Fibroblast of the conjunctiva (primary cell): ENCODE measurements at regions not wholly inside any gene's neighbourhood (a gene's known extent, or its start where the extent isn't known, plus 50 kb on each side); places are given as distances from the start of the nearest gene placed in this dataset.

Experiments
- DNase-seq: peaks from one replicate; pipeline ENCODE4 v3.0.0-alpha.2; 2010; ENCODE audit warnings: low read depth

GRCh38 chr12:94750864-94751263, 100.5 kb upstream of the TMCC3 start:
- DNase-seq: no peak

- no peak for DNase-seq
These were observed 99.5 kb upstream of the TMCC3 start for GRCh38 chr12:94749890-94750289.

DNA sequence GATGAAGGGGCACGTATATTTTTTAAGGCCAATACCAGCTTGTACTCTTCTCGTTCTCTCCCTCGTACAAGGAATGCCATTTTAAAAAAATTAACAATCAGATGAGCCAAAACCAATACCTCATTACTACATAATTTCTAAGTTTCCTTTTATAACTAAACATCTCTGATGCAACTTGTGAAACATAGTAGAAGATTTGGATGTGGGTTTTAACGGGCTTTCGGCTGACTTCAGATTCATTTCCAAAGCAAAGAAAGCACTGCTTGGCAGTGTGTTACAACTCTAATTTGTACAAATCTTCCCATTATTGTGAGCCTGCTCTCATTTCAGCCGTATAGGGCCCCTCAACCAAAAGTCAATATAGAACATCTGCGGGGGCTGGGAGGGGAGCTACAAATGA, 99.1 kb upstream of the TMCC3 start:
- DNase-seq: no peak

GRCh38 chr12:94748726-94749421, 98.5 kb upstream of the TMCC3 start:
- DNase-seq: no peak

DNA sequence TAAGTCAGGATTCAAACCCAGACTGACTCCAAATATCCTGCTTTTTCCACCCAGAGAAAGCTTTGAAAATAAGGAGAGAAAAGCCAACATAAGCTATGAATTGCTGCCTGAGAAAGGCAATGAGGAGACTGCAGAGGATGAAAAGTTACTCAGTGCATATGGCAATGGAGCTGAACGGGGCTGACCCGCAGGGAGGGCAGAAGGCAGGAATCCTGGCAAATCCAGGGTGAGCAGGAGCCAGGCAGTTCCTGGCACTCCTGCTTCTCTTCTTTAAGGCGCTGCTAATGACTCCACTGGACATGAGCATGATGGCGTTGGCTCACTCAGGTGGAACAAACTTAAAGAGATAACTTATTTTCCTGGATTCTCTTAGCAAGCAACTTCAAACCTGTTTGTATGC, 95.2 kb upstream of the TMCC3 start:
- no peak for DNase-seq

DNA sequence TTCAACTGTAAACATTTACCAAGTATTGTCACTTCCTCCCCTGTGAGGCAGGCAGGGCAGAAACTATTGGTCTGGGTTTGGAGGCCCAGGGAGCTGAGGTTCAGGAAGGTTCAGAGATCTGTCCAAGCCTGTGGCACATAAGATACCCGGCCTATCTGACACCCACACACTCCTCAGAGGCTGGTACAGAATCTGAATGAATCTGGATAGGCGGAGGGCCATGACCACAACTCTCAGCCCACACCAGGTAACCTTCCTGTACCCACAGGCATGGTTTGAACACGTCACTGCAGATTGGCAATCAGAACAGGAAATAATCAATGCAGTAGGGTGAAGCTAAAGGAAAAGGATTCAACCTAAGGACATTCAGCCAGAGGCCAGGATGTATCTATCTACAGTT, 92.8 kb upstream of the TMCC3 start:
- DNase-seq: no peak

- DNase-seq: no peak
These were observed 90.4 kb upstream of the TMCC3 start for GRCh38 chr12:94740601-94741362.

DNA sequence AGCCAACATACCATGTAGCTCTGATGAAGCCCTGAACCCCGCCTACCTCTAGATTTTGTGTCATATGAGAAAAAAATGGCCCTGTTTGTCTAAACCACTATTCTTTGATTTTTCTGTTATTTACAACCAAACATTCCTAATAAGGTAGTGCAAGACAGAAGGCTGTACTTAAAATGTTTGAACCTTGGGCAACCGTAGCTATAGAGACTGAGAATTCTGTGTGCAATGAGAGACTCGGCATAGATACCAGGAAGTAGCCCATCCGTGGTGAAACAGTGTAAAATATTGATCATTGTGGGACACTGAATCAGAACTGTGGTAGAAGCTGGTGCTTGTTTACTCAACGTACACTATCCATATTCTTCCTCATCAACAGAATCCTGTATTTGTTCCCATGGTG, 86.5 kb upstream of the TMCC3 start:
- DNase-seq: no peak

DNA sequence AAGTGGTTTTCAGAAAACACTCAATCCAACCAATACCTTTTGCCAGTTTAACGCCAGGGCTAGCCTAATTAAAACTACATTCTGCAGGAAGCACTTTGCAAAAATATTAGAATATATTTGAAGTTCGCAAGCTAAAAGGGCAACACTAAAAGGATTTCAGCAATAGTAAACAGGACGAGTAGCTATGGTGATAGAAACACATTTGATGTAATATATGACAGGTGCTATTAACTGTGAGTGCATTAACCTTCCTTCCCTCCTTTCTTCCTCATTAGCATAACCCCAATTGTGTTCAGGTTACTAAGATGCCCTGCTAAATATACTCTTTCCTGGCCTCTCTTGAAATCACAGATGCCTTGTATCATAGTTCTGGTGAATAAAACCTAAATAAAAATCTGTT, 85.6 kb upstream of the TMCC3 start:
- no peak for DNase-seq

DNA sequence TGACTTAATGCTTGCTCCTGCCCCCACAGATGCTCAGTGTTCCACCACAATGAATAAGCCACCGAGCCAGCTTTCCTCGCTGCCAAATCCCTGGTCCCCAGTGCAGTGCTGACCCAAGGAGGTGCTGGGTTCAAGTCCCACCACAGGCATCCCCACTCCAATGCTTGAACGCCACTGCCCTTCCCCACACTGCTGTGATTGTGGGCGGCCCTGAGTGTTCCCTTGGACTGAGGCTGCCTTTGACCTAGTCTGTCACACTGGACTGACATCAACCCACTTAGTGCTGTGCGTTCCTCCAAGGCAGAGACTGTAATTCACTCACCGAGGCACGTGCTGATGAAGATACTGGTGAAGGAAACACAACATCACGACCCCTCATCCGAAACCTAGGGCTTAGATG, 83.4 kb upstream of the TMCC3 start:
- DNase-seq: no peak

DNA sequence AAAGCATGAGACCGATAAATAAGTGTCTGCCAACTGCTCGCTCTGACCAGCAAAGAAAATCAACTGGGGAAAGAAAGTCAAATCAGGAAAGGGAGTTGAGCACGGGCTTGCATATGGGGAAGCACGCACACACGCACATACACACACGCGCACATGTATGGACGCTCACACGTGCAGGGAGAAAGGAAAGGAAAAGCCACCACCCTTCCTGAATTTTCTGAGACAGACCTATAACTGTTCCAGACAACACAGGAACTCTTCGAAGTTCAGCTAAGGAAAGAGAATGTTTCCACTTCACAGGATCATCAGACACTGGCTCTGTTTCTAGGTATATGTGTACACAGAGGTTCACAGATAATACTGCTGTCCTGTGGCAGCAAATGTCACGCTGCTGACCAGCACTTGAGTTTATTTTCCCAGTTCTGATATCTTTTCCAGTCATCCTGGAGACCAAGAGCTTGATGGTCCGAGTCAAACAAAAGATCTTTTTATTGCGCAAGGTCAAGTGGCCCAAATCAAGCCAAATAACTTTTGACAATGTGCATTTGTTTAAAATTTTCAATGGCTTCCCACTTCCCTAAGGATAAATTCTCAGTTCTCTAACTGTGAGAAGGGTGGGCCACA, 82.1 kb upstream of the TMCC3 start:
- no peak for DNase-seq

DNA sequence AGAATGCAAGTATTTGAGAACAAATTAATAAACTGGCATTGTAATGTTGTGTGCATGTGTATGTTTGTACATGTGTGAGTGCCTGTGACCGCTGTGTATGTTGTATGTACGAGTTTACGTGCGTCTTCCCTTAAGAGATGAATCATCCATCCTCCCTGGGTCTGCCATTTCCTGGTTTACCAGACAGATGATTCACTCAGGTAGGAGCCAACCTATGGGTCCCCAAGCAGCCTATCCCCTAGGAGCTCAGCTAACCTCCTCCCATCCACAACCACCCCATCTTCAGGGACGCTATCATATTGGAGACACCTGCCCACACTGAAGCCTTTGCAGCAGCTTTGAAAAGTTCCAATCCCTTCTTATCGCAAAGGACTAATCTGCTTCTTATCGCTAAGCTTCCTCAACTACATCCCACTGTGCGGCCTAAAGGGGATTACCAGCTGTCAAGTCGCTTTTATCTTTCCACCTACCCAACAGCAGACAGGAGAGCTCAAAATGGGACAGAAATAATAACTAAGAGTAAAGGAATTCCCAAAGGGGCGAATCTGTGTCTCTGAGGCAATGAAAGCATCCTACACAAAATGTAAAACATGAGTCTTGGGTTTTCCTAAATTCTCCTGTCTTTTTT, 81.5 kb upstream of the TMCC3 start:
- no peak for DNase-seq

DNA sequence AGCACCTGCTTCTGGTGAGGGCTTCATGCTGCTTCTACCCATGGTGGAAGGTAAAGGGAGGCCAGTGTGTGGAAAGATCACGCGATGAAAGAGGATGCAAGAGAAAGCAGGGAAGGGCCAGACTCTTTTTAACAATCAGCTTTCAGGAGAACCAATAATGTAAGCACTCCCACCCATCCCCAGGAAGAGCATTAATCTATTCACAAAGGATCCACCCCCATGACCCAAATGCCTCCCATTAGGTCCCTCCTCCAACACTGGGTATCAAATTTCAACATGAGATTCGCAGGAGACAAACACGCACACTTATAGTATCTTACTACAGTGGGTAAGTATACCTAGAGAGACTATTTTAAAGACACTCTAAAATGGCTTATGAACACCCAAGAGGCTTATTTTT, 80.5 kb upstream of the TMCC3 start:
- DNase-seq: no peak

DNA sequence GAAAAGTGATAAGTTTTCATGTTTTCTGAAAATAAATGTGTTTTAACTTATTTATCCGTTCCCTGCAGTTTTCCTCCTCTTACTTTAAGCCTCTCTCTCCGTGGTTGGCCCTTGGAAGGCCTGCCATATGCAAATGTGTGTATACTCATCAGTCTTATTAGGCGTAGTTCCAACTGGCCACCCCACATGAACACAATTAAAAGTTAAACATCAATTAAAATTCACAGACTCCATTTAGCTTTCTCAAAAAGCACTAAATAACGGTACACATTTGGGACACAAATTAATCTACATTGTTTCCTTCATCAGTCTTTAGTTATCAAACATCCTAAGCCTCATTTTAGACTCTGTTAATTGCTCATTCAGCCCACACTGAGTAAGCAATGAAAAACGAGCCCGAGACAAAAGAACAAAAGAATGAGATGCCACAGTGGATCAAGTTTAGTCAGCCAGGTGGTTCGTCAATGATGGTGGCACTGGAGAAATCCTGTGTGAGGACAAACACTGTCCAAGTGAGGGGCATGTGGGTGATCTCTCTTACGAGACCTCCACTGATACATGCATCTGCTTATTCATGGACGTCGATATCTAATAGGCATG, 76.0 kb upstream of the TMCC3 start:
- DNase-seq: no peak

GRCh38 chr12:94725375-94726168, 75.2 kb upstream of the TMCC3 start:
- peak; percentile 43 for DNase-seq

DNA sequence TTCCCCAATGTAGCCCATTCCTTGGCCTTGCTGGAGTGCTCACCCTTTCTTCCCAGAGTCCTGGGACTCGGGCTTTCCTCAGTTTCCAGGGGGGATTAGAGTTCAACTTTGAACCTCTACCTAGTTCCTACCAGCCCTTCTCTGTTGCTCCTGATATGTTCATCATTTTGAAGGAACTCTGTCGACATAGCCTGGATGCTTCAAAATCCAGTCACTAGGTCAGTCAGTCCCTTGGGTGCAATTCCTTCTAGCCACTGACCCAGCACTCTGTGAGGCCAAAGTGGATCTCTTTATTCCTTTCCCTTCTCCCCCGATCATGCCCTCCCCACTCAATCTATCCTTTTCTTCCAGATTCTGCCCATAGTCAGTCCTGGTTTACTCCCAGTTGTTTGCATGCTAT, 72.3 kb upstream of the TMCC3 start:
- DNase-seq: no peak

- DNase-seq: no peak
These were observed 70.8 kb upstream of the TMCC3 start for GRCh38 chr12:94721173-94721572.

- DNase-seq: no peak
These were observed 67.8 kb upstream of the TMCC3 start for GRCh38 chr12:94718114-94718513.

GRCh38 chr12:94717656-94718055, 67.3 kb upstream of the TMCC3 start:
- DNase-seq: no peak

- DNase-seq: no peak
These were observed 66.8 kb upstream of the TMCC3 start for GRCh38 chr12:94717108-94717507.

DNA sequence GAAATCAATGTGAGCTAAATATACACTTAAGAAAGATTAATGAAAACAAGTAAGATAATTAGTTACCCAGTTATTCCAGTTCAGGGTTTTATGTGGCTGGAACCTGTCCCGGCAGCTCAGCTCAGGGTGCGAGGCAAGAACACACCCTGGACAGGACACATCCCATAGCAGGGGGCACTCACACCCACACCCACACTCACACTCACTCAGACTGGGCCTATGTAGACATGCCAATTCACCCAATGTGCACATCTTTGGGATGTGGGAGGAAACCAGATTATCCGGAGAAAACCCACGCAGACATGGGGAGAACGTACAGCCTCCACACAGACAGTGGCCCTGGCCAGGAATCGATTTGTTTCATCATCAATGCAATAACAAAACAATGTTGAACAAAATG, 66.0 kb upstream of the TMCC3 start:
- no peak for DNase-seq
